ENCODE measurements at regions not wholly inside any gene's neighbourhood (a gene's known extent, or its start where the extent isn't known, plus 50 kb on each side); places are given as distances from the start of the nearest gene placed in this dataset.

DNA sequence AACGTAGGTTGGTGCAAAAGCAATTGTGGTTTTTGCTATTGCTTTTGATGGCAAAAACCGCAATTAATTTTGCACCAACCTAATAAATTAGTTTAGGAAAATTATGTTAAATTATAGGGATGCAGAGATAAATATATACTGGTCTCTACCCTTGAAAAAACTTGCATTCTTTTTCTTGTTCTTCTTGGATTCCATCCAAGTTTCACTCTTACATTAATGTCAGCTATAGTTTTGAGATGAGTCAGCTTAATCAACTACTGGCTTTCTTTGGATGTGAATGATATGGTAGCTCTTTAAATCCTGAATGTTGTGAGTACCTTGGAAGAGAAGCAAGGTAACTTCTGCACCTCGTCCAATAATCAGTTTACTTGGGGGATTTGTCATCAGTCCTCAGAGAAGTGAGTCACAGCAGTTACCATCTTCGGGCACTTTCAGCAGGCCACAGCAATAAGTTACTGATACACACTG, 549.0 kb upstream of the ZNF608 start:
- Histone ChIP-seq H3K27ac (ENCODE audit: low read depth in 1 of 2, low read length in 2 of 2) (no peak overlapping the region), H3K9ac (ENCODE audit: low read depth in 1 of 2, low read length in 2 of 2) (no peak overlapping the region)
- 82% methylated on average over 4 of the region's 4 CpGs for WGBS

DNA sequence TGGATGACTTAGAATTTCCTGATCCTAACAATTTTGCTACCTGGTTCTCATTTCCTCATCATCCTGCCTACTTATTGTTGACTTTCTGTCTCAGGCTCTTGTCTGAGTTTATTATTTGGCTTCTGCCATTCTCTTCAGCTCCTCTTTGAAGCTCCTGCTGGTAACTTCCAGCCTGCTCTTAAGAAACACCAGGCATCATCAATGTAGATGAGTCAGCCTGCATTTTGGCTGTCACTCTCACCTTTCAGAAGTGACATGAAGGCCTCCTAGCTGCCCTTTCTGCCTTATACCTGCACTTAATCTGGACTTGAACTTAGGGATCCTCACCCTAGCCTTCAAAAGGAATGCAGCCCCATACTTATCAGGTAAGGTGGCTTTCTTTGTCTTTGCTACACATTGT, 551.8 kb upstream of the ZNF608 start:
- Histone ChIP-seq H3K9me3 (ENCODE audit: control insufficient read depth in 4 of 4, low read length in 3 of 4) (no peaks in the 10 kb centered on the region), H3K27ac (ENCODE audit: low read depth in 1 of 2, low read length in 2 of 2) (no peak overlapping the region), H3K4me1 (ENCODE audit: control insufficient read depth in 4 of 4, insufficient read depth in 4 of 4, low read length in 3 of 4) (no peaks in the 10 kb centered on the region), H3K9ac (ENCODE audit: low read depth in 1 of 2, low read length in 2 of 2) (no peak overlapping the region), H3K36me3 (ENCODE audit: control insufficient read depth in 4 of 4, insufficient read depth in 3 of 4, low read depth in 1 of 4, low read length in 3 of 4) (no peaks in the 10 kb centered on the region), H3K27me3 (ENCODE audit: control insufficient read depth in 4 of 4, insufficient read depth in 4 of 4, low read length in 3 of 4) (no peaks in the 10 kb centered on the region), H3K4me3 (ENCODE audit: low read depth in 1 of 3, low read length in 3 of 3) (no peak overlapping the region)
- TF ChIP-seq FOXA1 (IDR thresholded peaks at IDR 0.05) (no peak), SP1 (IDR thresholded peaks at IDR 0.05) (no peak), RAD21 (IDR thresholded peaks at IDR 0.05) (no peak)
- DNase-seq (ENCODE audit: low spot score), result no peak

More for the DNA sequence above, 549.0 kb upstream of the ZNF608 start:
- H3K4me1 ChIP-seq (ENCODE audit: control insufficient read depth in 4 of 4, insufficient read depth in 4 of 4, low read length in 3 of 4), result peaks cover 0 to 10% (median 4%) of the 10 kb centered on the region in 4 donors
- H3K36me3 ChIP-seq (ENCODE audit: control insufficient read depth in 4 of 4, insufficient read depth in 3 of 4, low read depth in 1 of 4, low read length in 3 of 4), result no peaks in the 10 kb centered on the region
- TF ChIP-seq, protein P1, sequence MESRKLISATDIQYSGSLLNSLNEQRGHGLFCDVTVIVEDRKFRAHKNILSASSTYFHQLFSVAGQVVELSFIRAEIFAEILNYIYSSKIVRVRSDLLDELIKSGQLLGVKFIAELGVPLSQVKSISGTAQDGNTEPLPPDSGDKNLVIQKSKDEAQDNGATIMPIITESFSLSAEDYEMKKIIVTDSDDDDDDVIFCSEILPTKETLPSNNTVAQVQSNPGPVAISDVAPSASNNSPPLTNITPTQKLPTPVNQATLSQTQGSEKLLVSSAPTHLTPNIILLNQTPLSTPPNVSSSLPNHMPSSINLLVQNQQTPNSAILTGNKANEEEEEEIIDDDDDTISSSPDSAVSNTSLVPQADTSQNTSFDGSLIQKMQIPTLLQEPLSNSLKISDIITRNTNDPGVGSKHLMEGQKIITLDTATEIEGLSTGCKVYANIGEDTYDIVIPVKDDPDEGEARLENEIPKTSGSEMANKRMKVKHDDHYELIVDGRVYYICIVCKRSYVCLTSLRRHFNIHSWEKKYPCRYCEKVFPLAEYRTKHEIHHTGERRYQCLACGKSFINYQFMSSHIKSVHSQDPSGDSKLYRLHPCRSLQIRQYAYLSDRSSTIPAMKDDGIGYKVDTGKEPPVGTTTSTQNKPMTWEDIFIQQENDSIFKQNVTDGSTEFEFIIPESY (IDR thresholded peaks at IDR 0.05), result no peak
- TF ChIP-seq, protein P2, sequence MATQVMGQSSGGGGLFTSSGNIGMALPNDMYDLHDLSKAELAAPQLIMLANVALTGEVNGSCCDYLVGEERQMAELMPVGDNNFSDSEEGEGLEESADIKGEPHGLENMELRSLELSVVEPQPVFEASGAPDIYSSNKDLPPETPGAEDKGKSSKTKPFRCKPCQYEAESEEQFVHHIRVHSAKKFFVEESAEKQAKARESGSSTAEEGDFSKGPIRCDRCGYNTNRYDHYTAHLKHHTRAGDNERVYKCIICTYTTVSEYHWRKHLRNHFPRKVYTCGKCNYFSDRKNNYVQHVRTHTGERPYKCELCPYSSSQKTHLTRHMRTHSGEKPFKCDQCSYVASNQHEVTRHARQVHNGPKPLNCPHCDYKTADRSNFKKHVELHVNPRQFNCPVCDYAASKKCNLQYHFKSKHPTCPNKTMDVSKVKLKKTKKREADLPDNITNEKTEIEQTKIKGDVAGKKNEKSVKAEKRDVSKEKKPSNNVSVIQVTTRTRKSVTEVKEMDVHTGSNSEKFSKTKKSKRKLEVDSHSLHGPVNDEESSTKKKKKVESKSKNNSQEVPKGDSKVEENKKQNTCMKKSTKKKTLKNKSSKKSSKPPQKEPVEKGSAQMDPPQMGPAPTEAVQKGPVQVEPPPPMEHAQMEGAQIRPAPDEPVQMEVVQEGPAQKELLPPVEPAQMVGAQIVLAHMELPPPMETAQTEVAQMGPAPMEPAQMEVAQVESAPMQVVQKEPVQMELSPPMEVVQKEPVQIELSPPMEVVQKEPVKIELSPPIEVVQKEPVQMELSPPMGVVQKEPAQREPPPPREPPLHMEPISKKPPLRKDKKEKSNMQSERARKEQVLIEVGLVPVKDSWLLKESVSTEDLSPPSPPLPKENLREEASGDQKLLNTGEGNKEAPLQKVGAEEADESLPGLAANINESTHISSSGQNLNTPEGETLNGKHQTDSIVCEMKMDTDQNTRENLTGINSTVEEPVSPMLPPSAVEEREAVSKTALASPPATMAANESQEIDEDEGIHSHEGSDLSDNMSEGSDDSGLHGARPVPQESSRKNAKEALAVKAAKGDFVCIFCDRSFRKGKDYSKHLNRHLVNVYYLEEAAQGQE (IDR thresholded peaks at IDR 0.05), result no peak
- TF ChIP-seq SP1 (IDR thresholded peaks at IDR 0.05) (no peak), YY1 (IDR thresholded peaks at IDR 0.05) (no peak), RAD21 (IDR thresholded peaks at IDR 0.05) (no peak), RXRA (IDR thresholded peaks at IDR 0.05) (no peak), FOXA1 (IDR thresholded peaks at IDR 0.05) (no peak), FOXA2 (IDR thresholded peaks at IDR 0.05) (no peak), HNF4A (conservative IDR thresholded peaks at IDR 0.05) (no peak), JUND (IDR thresholded peaks at IDR 0.05) (no peak), GABPA (IDR thresholded peaks at IDR 0.05 in 1 of 2, conservative IDR thresholded peaks at IDR 0.05 in 1 of 2) (no peak), HNF4G (IDR thresholded peaks at IDR 0.05) (no peak), EGR1 (IDR thresholded peaks at IDR 0.05; ENCODE audit: low read depth in 2 of 2) (no peak), TAF1 (conservative IDR thresholded peaks at IDR 0.05) (no peak), NR2F2 (IDR thresholded peaks at IDR 0.05) (no peak)
- TF ChIP-seq, protein P3, sequence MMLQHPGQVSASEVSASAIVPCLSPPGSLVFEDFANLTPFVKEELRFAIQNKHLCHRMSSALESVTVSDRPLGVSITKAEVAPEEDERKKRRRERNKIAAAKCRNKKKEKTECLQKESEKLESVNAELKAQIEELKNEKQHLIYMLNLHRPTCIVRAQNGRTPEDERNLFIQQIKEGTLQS (IDR thresholded peaks at IDR 0.05), result no peak
- TF ChIP-seq, protein P4, sequence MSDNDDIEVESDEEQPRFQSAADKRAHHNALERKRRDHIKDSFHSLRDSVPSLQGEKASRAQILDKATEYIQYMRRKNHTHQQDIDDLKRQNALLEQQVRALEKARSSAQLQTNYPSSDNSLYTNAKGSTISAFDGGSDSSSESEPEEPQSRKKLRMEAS (IDR thresholded peaks at IDR 0.05), result no peak
- TF ChIP-seq, protein P5, sequence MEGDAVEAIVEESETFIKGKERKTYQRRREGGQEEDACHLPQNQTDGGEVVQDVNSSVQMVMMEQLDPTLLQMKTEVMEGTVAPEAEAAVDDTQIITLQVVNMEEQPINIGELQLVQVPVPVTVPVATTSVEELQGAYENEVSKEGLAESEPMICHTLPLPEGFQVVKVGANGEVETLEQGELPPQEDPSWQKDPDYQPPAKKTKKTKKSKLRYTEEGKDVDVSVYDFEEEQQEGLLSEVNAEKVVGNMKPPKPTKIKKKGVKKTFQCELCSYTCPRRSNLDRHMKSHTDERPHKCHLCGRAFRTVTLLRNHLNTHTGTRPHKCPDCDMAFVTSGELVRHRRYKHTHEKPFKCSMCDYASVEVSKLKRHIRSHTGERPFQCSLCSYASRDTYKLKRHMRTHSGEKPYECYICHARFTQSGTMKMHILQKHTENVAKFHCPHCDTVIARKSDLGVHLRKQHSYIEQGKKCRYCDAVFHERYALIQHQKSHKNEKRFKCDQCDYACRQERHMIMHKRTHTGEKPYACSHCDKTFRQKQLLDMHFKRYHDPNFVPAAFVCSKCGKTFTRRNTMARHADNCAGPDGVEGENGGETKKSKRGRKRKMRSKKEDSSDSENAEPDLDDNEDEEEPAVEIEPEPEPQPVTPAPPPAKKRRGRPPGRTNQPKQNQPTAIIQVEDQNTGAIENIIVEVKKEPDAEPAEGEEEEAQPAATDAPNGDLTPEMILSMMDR (IDR thresholded peaks at IDR 0.05; ENCODE audit: low read depth, low read length, missing input control), result no peak
- no peaks in the 10 kb centered on the region for H3K27me3 ChIP-seq (ENCODE audit: control insufficient read depth in 4 of 4, insufficient read depth in 4 of 4, low read length in 3 of 4)
- H3K9me3 ChIP-seq (ENCODE audit: control insufficient read depth in 4 of 4, low read length in 3 of 4), result no peaks in the 10 kb centered on the region
- H3K4me3 ChIP-seq (ENCODE audit: low read depth in 1 of 3, low read length in 3 of 3), result no peak overlapping the region
- DNase-seq (ENCODE audit: low spot score), result no peak

Data from liver (tissue), 8 donors.